Left renal pelvis (tissue), 4 donors: ENCODE measurements at regions not wholly inside any gene's neighbourhood (a gene's known extent, or its start where the extent isn't known, plus 50 kb on each side); places are given as distances from the start of the nearest gene placed in this dataset.
"Not testable (repeated sequence)": the region's sequence is repeated elsewhere in the genome, so short reads cannot be mapped to it uniquely, and the experiment has no call there.

Source experiments
- DNase-seq, 4 donors: peaks; one replicate each; pipeline ENCODE4 v3.0.0-alpha.2; 2013; ENCODE audit warnings: low read depth in 4 of 4, low spot score in 3 of 4

DNA sequence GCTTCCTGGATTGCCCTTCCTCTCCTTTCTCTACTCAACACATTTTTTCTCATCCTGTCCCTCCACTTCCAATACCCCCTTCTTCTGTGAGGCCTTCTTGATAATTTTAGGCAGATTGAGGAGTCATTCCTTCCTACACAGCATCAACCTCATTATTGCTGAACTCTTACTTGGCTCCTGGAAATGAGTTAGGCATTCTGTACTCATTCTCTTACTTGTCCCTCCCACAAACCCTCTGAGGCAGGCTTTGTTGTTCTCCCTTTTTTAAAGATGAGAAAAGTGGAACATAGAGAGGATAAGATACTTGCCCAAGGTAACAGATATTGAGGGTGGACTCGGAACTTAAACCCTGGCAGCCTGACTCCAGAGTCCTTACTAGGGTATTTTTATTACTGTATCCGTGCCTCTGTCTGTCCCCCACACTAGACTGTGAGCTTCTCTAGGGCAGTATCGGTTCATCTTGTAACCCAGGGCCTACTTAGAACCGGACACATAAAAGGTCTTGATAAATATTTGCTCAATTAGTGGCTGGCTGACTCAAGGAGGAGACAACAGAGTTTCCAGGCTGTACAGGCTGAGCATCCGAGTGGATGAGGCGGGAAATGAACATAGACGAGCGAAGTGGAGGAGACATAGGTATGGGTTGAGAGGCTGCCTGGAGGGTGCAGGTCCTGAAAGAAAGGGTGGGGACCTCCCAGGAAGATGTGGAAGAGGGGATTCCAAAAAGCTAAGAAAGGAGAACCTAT lies 148.7 kb upstream of the ATP2B2 start:
- DNase-seq, result no peak

DNA sequence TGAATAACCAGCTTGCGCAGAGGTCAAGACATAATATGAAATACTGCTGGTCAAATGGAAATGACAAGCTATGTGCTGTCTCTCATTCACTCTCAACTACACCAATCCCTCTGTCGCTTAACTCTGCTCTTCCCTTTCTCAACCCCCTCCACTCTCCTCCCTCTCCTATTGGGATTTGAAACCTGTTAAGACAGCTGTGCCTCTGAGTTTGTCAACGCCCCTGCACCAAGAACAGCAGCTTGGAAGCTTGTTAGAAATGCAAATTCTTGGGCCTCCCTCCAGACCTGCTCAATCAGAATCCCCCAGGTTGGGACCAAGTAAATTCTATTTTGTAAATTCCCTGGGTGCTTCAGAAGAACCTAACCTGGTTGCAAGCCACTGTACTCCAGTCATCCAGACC lies 149.7 kb upstream of the ATP2B2 start:
- no peak for DNase-seq

DNA sequence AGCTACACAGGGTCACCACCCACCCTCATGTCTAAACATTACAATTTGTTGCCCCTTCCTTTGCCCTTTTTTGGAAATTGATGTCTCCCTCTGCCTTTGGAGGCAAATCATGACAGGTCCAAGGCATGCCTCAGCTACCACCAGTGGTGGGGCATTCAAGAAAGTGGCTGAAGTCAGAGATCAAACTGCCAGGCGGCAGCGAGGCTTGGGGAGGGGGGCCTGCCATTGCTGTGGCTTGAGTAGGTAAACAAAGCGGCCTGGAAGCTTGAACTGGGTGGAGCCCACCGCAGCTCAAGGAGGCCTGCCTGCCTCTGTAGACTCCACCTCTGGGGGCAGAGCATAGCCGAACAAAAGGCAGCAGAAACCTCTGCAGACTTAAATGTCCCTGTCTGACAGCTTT lies 152.0 kb upstream of the ATP2B2 start:
- DNase-seq, result not testable (repeated sequence)

DNA sequence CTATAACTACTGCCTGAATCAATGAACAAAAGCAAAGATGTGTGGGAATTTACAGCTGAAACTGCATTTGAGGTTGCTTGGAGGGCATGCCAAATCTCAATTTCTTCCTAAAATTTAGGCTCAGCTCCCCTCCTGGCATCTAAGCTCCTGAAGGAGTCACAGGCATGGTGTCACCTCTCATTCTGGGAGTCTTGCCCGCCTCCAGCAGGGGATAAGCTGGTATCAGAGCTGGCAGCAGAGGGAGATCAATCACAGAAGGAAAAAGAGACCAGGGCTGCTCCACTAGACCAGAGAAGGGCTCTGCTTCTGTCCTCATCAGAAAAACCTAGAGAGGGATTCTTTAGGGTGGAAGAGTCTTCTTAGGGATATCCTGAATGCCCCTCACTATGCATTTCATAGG lies 150.4 kb upstream of the SLC6A11 start:
- DNase-seq, result no peak

DNA sequence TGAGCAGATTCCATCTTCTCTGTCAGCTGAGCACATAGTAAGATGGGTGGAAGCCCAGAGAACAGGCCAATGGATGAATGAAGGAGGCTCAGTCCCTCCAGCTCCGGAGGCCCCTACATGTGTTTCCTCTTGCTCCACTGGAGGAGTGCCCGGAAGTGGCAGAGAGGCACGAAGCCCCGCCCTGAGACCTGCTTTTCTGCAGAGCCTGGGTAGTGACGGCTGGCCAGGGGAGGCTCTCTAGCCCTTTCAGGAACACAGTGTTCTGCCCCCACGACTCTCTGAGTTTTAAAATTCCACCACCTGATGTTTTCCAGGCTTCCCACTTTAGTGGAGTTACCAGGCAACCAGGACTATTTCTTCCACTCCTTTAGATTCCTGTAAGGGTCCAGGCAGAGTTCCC lies 149.4 kb upstream of the SLC6A11 start:
- DNase-seq, result no peak

DNA sequence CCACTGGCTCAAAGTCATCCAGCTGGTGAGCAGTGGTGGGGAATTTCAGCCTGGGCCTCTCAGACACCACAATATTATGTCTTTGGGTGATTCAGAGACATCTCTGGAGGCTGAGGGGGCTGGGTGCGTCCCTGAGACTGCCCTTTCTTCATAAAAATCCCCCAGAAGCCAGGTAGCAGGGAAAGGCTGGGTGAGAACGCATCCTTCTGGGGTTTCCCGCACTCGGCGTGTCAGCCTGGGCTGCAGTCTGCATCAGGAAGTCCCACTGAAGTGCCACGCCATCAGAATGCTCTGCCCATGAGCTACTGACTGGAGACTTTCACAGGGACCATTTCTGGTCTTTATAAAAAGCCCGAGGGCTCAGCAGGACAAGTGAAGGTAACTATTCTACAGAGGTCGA lies 148.8 kb upstream of the SLC6A11 start:
- no peak for DNase-seq

DNA sequence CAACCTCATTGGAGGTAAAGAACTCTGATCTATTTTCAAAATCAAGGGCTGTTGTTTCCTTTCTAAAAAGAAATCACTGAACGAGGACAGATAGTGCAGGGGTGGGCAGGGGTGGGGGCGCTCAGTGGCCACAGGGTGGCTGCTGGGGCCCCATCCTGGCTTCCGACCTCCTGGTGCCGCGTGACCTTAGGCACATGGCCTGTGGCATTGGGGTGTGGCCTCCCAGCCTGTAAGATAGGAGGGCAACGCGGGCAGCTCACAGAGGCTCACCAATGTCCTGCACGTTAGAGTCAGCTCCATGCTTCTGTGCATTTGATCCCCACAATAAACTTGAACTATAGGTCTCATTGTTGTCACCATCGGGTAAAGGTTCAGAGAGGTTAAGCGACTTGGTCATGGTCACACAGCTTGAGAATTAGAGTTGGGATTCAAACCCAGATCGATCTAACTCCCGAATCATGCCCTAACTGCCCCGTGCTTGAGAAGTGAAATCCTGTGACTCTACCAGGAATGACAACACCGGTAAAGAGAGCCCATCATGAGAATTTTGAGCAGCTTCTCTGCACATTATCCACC lies 148.0 kb upstream of the SLC6A11 start:
- no peak for DNase-seq

DNA sequence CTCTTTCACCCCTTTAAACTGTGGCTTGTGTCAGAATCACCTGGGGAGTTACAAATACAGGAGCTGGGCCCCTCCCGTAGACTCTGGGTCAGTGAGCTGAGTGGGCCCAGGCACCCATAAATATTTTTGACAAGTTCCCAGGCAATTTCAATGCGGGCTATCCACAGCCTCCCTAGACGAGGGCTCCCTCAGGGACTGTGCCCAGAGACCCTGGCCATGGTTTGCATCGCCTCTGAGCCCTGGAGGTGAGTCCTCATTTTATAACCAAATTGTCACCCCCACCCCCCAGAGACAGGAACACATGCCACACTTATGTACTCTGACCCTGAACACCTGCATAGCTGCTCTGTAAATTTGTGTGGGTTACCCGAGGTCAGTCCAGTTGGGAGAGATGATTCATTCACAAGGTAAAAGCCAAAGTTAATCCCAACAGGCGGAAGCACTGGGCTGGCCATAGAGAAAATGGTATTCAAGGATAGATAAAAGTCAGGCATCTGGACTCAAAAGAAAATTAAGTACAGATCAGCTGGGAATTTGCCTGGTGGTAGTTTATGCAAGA lies 146.5 kb upstream of the SLC6A11 start:
- no peak for DNase-seq

DNA sequence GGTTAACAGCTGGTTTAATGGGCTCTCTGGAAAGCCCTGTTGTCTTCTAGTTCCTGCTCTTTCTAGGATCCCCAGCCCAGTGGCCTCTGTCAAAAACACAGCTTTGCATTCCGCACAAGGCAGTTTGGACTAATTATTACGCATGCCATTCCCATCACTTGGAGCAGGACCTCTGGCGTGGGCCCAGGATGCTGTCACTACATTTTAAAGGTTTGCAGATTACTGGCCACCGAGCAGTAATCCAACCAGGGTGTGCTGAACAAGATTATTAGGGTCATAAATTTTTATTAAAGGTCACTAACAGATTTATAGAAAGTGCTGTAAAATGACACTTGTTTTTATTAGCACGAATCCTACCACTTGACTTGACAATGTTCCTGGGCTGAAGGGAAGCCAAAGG lies 143.6 kb upstream of the SLC6A11 start:
- peak; percentile 29 to 55 (median 34) for DNase-seq

DNA sequence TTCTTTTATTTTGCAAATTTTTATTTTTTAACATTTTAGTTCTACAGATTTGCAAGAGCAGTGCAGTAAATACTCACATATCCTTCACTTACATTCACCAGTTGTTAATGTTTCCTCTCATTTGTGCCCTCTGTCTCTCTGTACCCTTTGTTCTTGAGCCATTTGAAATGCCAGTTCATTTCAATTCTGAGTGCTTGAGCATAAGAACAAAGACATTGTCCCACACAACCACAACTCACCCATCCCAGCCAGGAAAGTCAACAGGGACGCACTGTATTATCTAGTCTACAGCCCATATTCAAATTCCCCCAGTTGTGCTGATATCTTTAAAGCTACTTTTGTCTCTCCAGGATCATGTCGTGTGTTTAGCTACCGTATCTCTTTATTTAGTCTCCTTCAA lies 141.4 kb upstream of the SLC6A11 start:
- DNase-seq, result no peak

DNA sequence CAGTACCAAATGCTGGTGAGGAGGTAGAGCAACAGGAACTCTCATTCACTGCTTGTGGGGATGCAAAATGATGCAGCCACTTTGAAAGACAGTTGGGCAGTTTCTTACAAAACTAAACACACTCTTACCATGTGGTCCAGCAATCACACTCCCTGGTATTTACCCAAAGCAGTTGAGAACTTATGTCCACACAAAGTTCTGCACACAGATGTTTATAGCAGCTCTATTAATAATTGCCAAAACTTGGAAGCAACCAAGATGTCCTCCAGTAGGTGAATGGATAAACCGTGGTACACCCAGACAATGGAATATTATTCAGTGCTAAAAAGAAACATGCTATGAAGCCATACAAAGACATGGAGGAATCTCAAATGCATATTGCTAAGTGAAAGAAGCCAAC lies 139.1 kb upstream of the SLC6A11 start:
- DNase-seq, result no peak

DNA sequence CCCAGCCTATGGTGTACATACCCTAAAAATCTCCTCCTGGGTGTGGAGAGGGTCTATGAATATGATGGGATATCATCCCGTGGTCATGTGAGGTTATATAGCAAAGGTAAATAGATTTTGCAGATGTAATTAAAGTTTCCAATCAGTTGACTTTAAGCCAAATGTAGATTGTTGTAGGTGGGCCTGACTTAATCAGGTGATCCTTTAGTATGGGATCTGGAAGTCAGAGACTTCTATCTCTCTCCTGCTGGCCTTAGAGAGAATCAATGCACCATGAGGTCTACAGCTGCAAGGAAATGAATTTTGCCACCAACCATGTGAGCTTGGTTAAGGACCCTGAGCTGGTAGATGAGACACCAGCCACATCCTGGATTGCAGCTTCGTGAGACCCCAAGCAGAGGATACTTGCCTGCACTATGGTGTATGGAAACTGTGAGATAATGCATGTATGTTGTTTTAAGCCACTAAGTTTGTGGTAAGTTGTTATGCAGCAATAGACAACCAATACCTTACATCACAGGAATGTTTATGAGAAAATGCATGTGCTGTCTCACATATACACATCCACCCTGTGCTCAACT lies 137.1 kb upstream of the SLC6A11 start:
- no peak for DNase-seq

DNA sequence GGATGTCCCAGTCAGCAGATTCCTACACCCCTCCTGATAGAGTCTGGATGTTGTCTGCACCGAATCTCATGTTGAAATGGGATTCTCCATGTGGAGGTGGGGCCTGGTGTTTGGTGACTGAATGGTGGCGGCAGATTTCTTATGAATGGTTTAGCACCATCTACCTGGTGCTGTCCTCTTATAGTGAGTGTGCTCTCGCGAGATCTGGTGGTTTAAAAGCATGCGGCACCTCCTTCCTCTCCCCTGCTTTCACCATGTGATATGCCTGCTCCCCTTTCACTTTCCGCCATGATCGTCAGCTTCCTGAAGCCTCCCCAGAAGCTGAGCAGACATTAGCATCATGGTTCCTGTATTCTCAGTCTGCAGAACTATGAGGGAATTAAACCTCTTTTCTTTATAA lies 135.2 kb upstream of the SLC6A11 start:
- DNase-seq, result no peak

DNA sequence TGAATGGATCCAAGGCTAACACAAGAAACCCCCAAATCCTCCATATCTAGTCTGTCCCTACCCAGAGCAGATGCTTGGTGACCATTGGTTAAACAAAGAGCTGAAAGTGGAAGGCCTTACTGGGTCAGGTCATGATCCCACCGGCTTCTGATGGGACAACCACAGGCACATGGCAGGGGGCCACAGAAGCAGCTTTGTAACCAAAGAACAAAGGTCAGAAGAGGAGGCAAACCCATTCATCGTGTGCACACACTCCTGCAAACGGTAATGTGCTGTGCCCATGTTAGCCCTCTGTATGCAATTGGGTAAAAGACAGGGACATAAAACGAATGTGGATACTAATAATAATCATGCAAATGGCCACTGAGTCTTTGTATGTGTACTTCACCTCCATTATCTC lies 133.3 kb upstream of the SLC6A11 start:
- no peak for DNase-seq

DNA sequence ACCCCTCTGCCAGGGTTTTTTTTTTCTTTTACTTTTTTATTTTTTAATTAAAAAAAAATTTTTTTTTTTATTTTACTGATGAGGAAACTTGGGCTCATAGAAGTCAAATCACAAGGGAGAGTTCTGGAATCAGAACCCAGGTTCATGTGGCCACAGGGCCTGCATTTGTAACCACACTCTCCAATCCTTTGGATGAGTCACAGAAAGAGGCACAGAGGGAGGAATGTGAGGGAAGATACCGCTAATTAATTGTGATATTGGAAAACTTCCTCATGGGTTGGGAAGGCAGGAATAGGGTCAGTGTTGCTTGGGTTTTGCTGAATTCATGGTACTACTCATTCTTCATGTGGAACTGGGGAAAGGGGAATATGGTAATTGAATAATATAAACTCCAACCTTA lies 132.9 kb upstream of the SLC6A11 start:
- no peak for DNase-seq

DNA sequence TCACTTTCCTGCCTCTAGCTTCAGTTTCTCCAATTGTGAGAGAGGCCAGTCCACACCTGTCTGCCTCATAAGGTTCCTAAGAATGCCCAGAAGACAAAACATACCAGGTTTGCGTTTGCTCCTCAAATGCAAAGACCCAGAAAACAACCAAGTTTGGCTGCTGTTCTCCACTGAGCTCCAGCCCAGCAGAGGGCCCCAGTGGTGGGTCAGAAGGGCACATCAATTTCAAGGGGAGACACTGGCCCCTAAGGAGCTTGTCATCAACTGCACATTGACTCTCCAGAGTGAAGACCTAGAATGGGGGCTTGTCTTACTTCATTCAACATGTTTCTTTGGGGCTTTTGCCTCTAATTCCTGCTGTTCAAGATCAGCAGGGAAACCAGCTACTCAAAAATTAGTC lies 127.9 kb upstream of the SLC6A11 start:
- no peak for DNase-seq

DNA sequence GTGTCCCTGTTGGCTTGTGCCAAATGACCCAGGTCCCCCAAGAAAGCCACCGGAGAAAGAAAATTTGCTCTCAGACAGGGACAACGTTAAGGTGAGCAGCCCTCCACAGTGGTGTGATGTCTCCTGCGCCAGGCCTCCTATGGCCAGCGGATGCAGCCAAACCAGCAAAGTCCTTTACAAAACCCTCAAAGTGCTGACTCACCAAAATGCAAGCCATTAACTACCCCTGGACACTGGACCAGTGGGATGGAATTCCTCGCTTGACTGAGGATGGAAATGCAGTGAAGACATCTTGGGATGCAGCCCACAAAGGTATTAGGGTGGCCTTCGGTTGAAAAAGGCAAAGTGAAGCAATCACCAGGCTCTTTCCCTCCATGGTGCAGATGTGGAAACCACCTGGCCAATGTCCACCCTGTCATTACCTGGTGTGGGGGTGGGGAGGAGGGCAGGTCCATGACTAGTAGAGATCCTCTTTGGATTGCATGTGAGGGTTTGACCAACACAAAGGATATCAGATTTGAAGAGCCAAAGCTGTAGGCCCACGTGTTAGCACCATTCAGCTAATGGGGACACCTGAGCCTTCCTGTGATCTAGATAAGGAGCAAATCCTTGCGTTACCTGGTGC lies 127.4 kb upstream of the SLC6A11 start:
- no peak for DNase-seq

DNA sequence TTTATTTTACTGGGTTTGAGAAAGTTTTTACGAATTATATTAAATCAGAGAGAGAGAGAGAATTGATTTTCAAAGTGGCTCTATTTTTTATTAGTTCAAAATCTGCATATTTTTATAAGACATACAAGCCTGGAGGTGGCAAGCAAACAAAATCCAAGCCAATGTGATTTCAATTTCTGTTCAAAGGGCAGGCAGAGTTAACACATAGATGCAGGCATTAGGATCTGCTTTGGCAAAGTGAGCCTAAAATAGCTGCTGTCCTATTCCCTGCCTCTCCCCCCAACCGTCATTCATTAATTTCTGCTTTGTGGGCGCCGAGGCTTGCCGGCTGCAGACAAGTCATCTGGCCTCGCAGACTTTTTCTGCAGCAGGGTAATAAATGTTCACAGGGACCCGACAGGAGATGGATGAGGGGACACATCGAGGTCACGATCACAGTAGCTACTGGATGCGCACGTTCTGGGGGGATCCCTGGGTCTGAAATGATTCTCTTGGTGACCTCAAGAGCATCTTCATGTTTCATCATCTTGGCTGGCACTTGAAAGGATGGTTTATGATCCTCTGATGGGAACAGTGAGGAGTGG lies 123.9 kb upstream of the SLC6A11 start:
- no peak for DNase-seq

DNA sequence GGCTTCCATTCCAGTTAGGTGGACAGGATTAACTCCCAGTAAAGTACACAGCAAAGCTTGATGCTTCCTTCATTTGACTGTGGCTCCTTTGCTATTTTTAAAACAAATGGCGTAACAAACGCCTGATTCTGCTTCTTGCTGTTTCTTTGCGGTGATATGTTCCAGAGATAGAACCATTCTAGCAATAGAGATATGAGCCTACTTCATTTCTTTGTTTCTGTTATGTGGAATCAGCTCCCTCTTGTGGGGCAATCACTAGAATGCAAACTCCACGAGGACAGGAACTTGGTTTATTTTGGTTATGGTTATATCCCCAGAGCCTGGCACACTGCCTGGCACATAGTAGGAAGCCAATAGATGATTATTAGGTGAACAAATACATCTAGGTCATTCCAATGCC lies 122.6 kb upstream of the SLC6A11 start:
- DNase-seq, result no peak

DNA sequence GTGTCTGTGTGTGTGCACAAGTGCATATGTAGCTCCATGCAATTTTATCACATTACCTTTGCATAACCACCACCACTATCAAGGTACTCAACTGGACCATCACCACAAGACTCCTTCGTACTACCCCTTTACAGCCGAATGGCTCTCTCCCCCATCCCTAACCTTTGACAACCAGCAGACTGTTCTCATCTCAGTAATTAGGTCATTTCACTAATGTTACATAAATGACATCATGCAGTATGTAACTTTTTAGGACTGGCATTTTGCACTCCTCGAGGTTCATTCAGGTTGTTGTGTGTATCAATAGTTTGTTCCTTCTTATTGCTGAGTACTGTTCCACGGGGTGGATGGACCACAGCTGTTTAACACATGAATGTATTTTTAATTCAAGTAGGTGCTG lies 121.8 kb upstream of the SLC6A11 start:
- DNase-seq, result no peak

DNA sequence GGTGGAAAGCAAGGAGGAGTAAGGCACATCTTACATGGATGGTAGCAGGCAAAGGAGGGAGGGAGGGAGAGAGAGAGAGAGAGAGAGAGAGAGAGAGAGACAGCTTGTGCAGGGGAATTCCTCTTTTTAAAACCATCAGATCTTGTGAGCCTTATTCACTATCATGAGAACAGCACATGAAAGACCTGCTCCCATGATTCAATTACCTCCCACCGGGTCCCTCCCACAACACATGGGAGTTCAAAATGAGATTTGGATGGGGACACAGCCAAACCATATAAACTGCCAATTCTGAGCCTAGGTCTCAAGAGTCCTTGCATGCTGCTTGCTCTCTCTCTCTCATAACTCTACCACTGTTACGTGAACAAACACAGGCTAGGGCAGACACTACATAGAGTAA lies 120.8 kb upstream of the SLC6A11 start:
- DNase-seq, result not testable (repeated sequence)
